ENCODE measurements at regions not wholly inside any gene's neighbourhood (a gene's known extent, or its start where the extent isn't known, plus 50 kb on each side); places are given as distances from the start of the nearest gene placed in this dataset.
A peak's percentile ranks its signal among the peaks of the same experiment; 100 is the strongest.
"Not testable (repeated sequence)": the region's sequence is repeated elsewhere in the genome, so short reads cannot be mapped to it uniquely, and the experiment has no call there.

DNA sequence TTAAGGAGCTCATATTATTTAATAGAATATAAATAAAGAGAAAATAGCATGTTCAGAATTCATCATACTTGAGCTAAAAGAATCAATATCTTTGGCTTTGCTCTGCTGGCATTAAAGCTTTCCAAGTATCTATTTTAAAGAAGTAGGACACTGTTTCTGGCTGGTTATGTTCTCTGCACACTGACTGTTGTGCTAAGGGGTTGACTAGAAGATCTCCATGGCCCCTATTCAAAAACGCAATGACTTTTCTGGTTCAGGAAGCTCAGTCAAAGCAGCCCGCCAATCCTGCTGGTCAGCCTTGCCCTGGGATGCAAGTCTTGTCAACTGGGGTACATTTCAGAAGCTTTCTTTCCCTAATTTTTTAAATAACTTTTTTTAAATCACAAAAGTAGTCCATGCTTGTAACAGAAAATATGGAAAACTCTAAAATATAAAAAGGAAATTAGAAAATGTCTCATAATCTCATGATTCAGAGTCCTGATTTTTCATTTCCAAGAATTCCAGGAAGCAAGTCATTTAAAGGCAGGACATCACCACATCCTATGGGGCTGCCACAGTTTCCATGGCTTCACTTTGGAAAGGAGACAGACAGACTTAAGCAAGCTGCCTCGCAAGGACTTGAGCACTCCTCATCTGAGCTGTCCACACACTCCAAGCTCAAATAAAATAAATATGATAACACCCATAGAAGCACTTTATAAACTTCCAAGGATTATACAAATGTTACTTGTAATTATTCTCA is 195.1 kb downstream of the TXNL1 start:
- no peak for DNase-seq (ENCODE audit: low spot score)

DNA sequence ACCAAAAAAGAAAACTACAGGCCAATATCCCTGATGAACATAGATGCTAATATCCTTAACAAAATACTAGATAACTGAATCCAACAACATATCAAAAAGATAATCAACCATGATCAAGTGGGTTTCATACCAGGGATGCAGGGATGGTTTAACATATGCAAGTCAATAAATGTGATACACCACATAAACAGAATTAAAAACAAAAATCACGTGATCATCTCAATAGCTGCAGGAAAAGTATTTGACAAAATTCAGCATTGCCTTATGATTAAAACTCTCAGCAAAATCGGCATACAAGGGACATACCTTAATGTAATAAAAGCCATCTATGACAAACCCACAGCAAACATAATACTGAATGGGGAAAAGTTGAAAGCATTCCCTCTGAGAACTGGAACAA is 199.9 kb downstream of the TXNL1 start:
- DNase-seq (ENCODE audit: low spot score) = not testable (repeated sequence)

DNA sequence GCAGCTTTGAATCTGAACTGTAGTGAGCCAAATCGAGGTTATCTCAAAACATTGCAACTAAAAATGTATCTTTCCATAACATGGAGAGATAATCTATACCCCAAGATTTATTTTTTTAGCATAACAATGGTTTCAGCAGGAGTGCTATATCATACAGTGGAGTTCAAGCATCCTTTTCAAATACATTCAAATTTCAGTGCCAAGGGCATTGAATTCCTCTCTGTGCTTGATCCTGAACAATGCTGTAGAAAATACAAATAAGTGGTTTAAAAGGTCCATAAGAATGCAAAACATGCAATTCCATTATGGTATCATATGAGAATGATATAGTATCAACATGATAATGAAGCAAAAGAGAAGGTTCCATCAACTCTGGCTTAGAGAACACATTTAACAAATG is 201.7 kb downstream of the TXNL1 start:
- no peak for DNase-seq (ENCODE audit: low spot score)

DNA sequence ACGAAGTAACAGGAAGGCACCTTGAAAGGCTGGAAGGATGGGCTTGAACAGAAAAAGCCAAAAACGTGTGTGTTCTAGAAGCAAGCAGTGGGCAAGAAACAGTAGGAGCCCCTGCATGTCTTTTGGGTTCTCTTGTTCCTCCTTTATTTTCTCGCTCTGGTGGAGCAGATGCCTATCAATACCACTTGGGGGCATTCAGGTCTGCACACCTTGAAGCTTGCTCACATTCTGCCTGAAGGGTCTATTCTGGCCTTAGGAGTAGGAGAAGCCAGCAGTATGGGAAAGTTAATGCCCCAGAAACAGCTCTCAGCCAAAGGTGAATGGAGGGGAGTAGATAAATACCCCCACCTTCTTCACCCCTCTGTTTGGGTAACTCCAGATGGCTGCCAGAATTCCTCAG is 204.5 kb downstream of the TXNL1 start:
- DNase-seq (ENCODE audit: low spot score) = no peak

DNA sequence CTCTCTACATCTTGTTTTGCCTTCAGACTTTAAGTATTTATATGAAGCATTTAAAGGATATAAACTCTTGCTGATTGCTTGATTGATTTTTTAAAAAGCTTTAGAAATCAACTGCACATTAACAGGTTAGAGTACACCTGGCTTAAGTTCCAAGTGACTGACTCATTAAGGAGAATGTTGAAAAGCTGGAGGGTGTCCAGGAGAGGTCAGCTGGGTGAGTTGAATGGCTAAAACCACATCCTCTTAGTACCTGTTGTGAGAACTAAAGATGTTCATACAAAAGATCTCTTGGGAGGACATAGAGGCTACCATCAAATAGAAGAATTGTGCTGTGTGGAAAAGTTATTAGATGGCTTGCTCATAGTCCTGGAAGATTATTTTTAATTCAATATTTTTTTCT is 206.8 kb downstream of the TXNL1 start:
- peak; percentile 89 for DNase-seq (ENCODE audit: low spot score)

DNA sequence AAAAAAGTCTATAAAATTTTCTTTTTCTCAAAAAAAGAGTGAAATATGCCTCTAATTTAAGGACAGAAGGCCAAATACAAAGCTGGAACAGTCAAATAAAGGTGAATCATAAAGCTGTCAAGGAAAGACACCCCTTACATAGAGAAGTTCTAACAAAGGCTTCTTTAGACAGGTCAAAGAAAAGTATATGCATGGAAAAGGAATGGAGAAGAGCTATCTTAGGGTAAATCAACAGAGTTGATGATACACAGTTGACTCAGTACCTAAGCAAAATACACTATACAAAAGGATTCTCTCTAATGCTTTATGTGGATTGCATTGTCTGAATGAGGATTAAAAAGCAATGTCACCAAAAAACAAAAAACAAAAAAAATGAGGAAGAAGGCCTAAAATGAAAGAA is 214.8 kb downstream of the TXNL1 start:
- DNase-seq (ENCODE audit: low spot score) = no peak

DNA sequence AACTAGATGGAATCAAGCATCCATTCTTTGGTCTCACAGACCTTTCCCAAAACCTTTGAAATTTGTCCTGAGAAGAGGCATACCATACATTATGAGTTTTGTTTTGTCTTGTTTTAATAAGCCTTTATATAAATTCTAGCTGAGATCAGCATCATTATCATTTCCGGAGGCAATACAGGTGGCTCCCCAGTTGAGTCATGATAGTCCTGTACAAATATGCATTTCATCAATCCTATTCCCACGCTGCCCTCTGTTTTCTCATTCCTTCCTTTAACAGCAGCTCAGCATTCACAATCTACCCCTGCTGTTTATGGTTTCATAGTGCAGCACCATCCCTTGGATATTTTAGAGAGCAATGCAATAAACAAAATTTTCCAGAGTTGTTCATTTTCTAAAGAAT is 216.7 kb downstream of the TXNL1 start:
- DNase-seq (ENCODE audit: low spot score) = no peak

DNA sequence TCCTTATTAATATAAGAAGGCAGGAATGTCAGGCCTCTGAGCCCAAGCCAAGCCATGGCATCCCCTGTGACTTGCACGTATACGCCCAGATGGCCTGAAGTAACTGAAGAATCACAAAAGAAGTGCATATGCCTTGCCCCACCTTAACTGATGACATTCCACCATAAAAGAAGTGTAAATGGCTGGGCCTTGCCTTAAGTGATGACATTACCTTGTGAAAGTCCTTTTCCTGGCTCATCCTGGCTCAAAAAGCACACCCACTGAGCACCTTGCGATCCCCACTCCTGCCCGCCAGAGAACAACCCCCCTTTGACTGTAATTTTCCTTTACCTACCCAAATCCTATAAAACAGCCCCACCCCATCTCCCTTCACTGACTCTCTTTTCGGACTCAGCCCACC is 217.5 kb downstream of the TXNL1 start:
- DNase-seq (ENCODE audit: low spot score) = not testable (repeated sequence)

DNA sequence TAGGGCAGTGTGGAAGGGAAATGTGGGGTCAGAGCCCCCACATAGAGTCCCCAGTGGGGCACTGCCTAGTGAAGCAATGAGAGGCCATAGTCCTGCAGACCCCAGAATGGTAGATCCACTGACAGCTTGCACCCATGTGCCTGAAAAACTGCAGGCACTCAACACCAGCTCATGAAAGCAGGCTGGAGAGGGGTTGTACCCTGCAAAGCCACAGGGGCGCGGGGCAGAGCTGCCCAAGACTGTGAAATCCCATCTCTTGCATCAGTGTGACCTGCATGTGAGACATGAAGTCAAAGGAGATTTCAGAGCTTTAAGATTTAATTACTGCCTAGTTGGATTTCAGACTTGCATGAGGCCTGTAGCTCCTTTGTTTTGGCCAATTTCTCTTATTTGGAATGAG is 224.0 kb downstream of the TXNL1 start:
- no peak for DNase-seq (ENCODE audit: low spot score)

DNA sequence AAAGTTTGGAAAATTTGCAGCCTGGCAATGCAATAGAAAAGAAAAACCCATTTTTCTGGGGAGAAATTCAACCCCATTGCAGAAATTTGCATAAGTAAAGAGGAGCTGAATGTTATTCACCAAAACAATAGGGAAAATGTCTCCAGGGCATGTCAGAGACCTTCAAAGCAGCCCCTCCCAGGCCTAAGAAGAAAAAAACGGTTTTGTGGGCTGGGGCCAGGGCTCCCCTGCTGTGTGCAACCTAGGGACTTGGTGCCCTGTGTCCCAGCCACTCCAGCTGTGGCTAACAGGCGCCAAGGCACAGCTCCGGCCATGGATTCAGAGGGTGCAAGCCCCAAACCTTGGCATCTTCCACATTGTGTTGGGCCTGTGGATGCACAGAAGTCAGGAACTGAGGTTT is 224.5 kb downstream of the TXNL1 start:
- no peak for DNase-seq (ENCODE audit: low spot score)

DNA sequence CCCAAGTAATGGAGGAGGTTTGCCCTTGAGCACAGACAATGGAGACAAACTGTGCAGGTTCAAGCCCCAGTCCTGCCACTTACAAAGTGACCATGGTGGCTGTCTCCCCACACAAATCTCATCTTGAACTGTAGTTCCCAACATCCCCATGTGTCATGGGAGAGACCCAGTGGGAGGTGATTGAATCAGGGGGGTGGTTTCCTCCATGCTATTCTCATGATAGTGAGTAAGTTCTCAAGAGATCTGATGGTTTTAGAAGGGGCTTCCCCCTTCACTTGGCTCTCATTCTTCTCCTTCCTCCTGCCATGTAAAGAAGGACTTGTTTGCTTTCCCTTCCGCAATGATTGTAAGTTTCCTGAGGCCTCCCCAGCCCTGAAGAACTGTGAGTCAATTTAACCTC is 225.4 kb downstream of the TXNL1 start:
- no peak for DNase-seq (ENCODE audit: low spot score)

DNA sequence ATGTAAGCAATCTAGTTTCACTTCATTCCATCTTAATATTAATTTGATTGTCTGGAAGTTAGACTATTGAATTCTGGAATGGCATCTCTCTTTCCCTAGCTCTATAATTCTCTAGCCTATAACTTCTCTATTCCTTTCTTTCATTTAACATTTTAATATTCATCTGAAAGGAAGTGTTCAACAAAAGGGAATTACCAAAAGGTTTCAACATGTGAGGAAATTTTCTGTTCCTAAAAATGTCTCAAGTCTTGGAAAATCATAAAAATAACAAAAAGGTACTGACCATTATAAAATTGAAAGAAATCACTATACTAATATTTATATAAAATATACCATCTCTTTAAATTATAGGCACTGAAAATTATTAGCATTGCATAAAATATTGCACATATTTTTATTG is 228.7 kb downstream of the TXNL1 start:
- DNase-seq (ENCODE audit: low spot score) = no peak

DNA sequence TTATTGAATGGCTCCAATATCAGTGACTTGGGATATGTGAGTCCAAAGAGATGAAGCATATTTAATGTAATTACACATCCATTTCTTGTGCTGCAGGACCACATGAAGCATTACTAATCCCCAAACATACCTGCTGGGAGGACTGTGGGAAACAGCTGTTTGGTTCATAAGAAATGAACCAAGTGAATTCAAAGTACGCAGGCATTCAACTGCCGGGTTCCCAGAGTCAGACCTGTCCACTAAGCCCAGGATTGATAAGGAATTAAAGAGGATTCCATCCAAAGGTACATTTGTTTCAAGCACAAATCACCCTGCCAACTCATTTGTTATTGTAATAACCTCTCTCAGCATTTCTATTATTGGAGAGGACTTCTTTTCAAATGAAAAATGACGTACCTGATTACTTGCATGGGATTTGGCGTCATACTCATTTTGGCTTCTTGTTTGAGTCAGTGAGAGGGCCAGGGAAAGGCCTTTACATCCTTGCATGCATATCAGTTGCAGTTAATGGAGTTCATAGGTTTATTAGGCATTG is 230.7 kb downstream of the TXNL1 start:
- DNase-seq (ENCODE audit: low spot score) = no peak

DNA sequence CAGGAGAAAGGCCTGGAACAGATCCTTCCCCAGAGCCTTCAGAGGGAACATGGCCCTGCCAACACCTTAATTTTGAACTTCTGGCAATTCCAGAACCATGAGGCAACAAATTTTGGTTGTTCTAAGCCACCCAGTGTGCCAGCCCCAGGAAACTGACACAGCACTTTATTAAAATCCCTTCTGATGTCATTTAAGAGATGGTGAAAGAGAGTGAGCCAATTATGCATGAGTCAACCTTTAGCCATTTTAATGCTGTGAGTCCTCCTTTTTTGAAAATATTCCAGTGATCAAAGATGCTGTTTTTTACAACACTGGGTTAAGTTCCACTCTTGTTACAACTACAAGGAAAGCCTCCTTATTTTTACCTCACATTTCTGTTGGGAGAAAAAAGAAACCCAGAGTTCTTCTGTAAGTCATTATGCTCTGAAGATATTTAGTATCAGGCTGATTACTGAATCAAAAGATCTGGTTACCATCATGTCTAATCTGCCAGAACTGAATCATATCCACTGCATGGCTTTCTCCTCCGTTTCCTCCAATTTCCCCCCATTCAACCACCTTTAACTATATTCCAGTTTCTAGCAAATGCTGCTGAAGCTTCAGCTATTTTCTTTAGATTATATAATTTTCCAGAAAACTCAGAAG is 235.4 kb downstream of the TXNL1 start:
- DNase-seq (ENCODE audit: low spot score) = peak; percentile 82

DNA sequence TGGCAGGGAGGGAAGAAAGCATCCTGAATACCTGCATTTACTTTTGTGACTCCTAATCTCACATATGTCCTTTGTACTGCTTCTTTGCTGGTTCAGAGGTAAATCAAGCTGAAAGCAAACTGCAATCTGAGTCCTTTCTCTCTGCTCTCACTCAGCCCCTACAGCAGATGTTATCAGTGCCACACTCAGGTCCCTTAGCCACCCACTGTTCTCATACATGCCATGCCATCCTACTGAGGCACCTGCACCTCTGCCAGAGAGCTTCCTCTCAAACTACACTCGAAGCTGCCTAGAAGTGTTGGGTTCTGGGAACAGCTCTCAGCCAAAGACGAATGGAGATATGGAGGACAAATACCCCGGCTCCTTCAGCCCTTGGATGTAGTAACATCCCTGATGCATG is 244.5 kb downstream of the TXNL1 start:
- no peak for DNase-seq (ENCODE audit: low spot score)

DNA sequence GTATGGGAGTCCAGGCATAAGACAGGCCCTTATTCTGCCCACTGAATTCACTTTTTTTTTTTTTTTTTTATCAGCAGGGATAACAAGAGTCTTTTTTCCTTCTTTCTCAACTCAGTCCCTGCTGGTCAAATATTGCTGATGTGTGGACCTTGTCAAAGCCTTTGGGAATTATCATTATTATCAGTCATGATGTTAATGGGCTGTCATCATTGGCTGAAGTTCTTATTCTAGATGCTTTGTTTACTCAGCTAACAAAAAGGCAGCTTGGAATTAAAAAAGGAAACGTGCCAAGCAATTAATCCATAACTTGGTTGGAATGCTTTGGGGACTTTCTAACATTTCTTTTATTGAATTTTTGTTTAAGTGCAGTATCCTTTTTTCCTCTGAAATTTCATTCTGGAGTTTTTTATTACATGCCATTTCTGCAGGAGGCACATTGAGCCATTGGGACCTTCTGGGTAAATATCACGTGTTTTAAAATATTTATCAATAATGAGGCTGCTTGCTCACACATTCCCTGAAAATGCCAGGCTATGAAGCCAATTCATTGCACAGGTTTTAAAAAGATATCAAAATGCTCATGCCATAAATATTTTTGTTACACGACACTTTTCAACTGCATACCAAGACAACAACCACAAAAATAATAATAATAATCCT is 246.3 kb downstream of the TXNL1 start:
- no peak for DNase-seq (ENCODE audit: low spot score)

DNA sequence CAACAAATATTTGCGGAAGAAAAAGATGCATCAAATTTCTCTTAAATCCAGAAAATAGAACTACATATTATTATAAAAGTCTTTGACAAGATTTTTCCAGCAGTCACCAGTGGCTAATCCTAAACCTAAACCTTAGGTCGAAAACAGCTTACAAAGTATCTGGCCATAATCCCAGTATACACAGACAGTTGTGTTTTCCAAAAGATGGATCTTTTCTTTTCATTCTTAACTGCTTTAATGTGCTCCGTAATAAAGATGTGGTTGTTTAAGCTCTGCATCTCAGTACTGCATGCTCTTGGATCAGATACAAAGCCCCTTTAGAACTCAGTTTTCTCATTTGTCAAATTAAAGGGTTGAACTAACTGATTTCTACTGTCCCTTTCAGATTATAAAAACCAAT is 247.8 kb downstream of the TXNL1 start:
- DNase-seq (ENCODE audit: low spot score) = no peak

DNA sequence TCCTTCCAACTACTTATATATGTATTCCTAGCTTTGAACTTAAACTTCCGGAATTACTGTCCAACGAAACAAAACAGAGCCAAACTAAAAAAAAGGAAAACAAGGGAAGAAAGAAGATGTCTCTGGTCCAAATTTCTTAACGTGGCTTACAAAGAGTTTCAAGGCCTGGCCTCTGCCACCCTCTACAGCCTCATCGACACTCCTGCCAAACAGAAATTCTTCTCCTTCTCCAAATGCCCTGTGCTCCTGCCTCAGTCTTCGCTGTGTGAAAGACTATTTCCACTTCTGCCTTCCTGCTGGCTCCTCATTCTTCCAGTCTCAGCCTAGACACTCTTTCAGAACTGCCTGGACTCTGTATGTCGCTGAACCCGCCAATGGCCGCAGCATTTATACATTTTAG is 249.2 kb downstream of the TXNL1 start:
- DNase-seq (ENCODE audit: low spot score) = no peak

DNA sequence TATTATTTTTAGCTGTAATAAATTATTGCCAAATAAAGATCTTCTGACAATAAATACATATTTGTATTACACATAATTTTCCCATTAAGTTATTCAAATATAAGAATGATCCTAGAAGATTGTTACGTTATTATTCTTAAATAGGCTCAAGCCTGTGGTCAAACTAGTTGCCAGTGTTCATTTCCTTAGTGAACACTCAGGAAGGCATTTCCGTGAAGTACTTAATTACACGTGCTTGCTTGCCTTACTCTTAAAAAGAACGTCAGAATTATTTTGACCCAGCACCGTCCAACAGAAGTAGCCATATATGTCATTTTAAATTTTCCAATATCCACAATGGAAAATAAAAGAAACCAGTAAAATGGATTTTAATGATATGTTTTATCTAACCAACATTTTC is 249.8 kb downstream of the TXNL1 start:
- no peak for DNase-seq (ENCODE audit: low spot score)

DNA sequence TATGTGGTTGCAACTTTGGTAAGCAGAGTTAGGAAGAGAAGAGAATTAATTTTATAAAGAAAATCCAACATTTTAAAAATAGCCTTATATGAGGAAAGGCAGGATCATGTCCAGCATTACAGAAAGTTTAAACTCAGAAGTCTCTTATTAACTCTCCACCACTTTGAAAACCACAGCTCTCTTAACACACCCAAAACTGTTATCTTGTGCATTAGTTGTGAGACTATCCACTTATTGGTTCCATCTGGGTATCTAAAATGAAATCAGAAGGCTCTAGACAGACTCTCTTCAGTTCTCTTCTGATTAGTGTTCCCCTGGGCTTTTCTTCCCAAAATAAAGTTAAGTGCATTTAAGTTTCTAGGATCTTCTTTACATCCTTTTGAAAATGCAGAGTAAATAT is 251.5 kb downstream of the TXNL1 start:
- no peak for DNase-seq (ENCODE audit: low spot score)

DNA sequence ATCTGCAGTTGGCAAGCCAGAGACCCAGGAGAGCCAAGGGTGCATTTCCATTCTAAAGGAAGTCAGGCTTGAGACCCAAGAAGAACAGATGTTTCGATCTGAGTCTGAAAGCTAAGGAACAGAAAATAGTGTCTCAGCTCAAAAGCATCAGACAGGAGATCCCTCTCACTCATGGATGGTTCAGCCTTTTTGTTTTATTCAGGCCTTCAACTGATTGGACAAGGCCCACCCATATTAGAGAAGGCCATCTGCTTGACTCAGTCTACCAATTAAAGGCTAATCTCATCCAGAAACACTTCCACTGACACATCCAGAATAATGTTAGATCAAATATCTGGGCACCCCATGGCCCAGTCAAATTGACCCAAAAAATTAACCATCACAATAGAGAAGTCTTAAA is 255.0 kb downstream of the TXNL1 start:
- DNase-seq (ENCODE audit: low spot score) = no peak

DNA sequence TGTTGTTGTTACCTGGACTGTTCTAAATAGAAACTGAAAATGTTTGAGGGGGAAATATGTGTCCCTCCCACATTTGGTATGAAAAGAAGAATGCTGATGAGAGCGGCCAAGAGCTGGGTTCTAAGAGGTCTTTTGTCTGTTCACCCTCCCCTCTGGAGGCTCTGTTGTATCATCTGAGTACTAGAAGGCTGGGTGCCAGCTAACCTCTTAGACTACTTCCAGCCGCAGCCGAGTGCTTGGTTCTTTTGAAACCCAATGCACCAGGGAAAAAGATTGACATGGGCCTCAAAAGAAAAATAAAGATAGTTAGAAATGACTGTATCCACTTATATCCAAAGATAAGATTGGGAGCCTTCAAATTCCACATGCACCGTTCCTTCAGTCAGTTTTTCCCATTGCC is 255.9 kb downstream of the TXNL1 start:
- no peak for DNase-seq (ENCODE audit: low spot score)

DNA sequence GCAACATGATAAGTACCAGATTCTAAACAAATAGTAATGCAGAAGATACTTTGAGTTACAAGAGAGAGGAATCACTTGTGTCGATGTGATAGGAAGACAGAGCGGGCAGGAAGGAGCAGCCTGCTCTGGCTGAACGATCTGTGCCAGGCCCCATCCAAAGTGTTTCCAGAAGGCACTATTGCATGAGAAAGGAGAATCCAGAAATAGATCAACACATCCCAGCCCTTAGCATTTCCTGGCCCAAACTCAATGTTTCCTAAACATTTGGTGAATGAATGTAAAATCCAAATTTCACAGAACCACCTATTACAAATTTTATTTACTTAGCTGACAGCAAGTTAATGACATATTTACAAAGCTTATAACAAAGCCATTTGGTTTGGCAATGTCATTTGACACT is 257.2 kb downstream of the TXNL1 start:
- DNase-seq (ENCODE audit: low spot score) = no peak
